C4-2B (cell line): ENCODE measurements at regions not wholly inside any gene's neighbourhood (a gene's known extent, or its start where the extent isn't known, plus 50 kb on each side); places are given as distances from the start of the nearest gene placed in this dataset.

ENCODE experiments used
- CTCF ChIP-seq: fragments of 450-650 bp; conservative IDR thresholded peaks from 2 replicates; pipeline ENCODE4 v1.5.1; 2017; ENCODE audit warnings: mild to moderate bottlenecking
- ZFX ChIP-seq: fragments of 450-650 bp; IDR thresholded peaks from 2 replicates; pipeline ENCODE4 v1.6.1; 2017

DNA sequence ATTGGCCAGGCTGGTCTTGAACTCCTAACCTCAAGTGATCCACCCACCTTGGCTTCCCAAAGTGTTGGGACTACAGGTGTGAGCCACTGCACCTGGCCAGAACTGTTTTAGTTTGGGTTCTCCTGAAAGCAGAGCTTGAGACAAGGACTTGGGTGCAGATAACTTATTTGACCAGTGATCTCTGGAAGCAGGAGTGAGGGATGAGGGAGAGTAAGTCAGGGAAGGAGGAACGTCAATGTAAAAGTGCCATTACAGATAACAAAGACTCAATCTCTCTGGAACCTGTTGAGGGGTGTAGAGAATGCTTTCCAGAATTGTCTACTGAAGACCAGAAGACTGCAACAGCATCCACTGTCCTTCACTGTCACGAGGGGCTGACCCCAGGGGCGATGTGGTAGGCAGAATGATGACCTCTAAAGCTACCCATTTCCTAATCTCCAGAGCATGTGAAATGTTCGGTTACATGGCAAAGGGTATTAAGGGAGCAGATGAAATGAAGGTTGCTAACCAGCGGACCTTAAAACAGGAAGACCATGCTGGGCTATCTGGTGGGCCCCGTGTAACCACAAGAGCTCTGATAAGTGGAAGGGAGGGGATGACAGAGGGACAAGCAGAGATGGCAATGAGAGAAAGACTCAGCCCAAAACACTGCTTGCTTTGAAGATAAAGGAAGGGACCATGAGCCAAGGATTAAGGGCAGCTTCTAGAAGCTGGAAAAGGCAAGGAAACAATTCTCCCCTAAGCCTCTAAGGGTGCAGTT is 207.8 kb downstream of the RBM19 start:
- no peak for TF ChIP-seq CTCF
- TF ChIP-seq ZFX = no peak
